HUES48 (cell line): ENCODE measurements at regions not wholly inside any gene's neighbourhood (a gene's known extent, or its start where the extent isn't known, plus 50 kb on each side); places are given as distances from the start of the nearest gene placed in this dataset.

Experiments used
- H3K27ac ChIP-seq: one replicate; pipeline ENCODE4 v1.7.0; 2013; ENCODE audit warnings: low read depth, low read length, inconsistent platforms
- H3K27me3 ChIP-seq: 2 replicates; pipeline ENCODE4 v1.6.1; 2013; ENCODE audit warnings: mild to moderate bottlenecking, low read length; ENCODE audit not compliant: control insufficient read depth, insufficient read depth
- H3K36me3 ChIP-seq: 2 replicates; pipeline ENCODE4 v1.6.1; 2013; ENCODE audit warnings: low read length; ENCODE audit not compliant: control insufficient read depth, insufficient read depth
- H3K4me1 ChIP-seq: 2 replicates; pipeline ENCODE4 v1.6.1; 2013; ENCODE audit warnings: mild to moderate bottlenecking, low read length; ENCODE audit not compliant: control insufficient read depth, insufficient read depth
- H3K4me3 ChIP-seq: 2 replicates; pipeline ENCODE4 v1.5.1; 2013; ENCODE audit warnings: mild to moderate bottlenecking, low read depth, low read length
- H3K9ac ChIP-seq: 2 replicates; pipeline ENCODE4 v1.6.1; 2013; ENCODE audit warnings: mild to moderate bottlenecking, low read depth, low read length, moderate library complexity
- H3K9me3 ChIP-seq: 2 replicates; pipeline ENCODE4 v1.6.1; 2013; ENCODE audit warnings: low read length; ENCODE audit not compliant: control insufficient read depth, insufficient read depth

GRCh38 chr1:62917314-62917713 lies 133.4 kb downstream of the ATG4C start:
- Histone ChIP-seq H3K27me3 (no peaks in the 10 kb centered on the region), H3K27ac (no peak overlapping the region), H3K9ac (no peak overlapping the region), H3K4me3 (no peak overlapping the region), H3K9me3 (no peaks in the 10 kb centered on the region), H3K36me3 (no peaks in the 10 kb centered on the region), H3K4me1 (peaks cover 16% of the 10 kb centered on the region)

DNA sequence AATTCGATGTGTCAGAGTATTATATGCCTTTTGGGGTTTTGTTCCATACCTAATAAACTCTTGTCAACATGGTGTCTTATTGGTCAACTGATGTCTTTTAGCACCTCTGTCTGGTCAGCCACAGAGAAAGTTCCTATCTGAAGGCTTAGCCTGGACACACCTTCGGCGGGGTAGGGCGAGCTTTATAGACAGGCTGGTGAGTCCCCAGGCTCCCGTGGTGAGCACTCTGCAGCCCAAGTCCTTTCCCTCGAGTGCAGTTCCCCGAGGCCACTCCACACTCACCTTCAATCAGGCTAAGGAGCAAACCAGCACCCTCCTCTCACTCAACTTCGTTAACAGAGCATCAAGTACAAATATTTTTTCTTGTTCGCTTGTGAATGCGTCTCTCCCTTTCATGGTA lies 133.9 kb downstream of the ATG4C start:
- no peak overlapping the region for H3K27ac ChIP-seq
- no peak overlapping the region for H3K9ac ChIP-seq
- H3K36me3 ChIP-seq, result no peaks in the 10 kb centered on the region
- no peaks in the 10 kb centered on the region for H3K9me3 ChIP-seq
- H3K27me3 ChIP-seq, result no peaks in the 10 kb centered on the region
- H3K4me3 ChIP-seq, result no peak overlapping the region
- H3K4me1 ChIP-seq, result peaks cover 16% of the 10 kb centered on the region

DNA sequence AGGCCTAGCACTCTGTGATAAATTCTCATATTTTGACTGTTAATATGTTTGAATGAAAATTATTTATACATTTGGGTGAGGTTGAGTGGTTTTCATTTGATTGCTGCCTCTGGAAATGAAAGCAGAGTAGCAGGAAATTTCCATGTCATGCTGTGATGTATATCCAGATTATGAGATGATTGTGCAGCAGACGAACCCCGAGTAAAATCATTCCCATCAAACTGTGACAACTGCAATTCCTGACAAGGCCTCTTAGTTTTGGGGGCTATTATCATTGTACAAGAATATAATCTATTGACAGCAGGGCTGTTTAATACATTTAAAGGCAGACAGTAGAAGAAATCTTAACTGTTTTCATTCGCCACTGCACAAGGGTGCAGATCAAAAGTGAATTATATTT lies 134.8 kb downstream of the ATG4C start:
- no peaks in the 10 kb centered on the region for H3K27me3 ChIP-seq
- no peaks in the 10 kb centered on the region for H3K36me3 ChIP-seq
- no peaks in the 10 kb centered on the region for H3K9me3 ChIP-seq
- H3K4me1 ChIP-seq, result peaks cover 16% of the 10 kb centered on the region
- H3K9ac ChIP-seq, result no peak overlapping the region
- H3K27ac ChIP-seq, result no peak overlapping the region
- no peak overlapping the region for H3K4me3 ChIP-seq

GRCh38 chr1:62922006-62922405 lies 138.1 kb downstream of the ATG4C start:
- Histone ChIP-seq H3K9ac (no peak overlapping the region), H3K4me1 (peaks cover 16% of the 10 kb centered on the region), H3K27me3 (no peaks in the 10 kb centered on the region), H3K36me3 (no peaks in the 10 kb centered on the region), H3K9me3 (no peaks in the 10 kb centered on the region), H3K4me3 (no peak overlapping the region), H3K27ac (no peak overlapping the region)

GRCh38 chr1:62924983-62925790 lies 141.3 kb downstream of the ATG4C start:
- no peaks in the 10 kb centered on the region for H3K36me3 ChIP-seq
- H3K4me1 ChIP-seq, result no peaks in the 10 kb centered on the region
- H3K4me3 ChIP-seq, result no peak overlapping the region
- no peak overlapping the region for H3K9ac ChIP-seq
- no peak overlapping the region for H3K27ac ChIP-seq
- H3K9me3 ChIP-seq, result no peaks in the 10 kb centered on the region
- H3K27me3 ChIP-seq, result no peaks in the 10 kb centered on the region

DNA sequence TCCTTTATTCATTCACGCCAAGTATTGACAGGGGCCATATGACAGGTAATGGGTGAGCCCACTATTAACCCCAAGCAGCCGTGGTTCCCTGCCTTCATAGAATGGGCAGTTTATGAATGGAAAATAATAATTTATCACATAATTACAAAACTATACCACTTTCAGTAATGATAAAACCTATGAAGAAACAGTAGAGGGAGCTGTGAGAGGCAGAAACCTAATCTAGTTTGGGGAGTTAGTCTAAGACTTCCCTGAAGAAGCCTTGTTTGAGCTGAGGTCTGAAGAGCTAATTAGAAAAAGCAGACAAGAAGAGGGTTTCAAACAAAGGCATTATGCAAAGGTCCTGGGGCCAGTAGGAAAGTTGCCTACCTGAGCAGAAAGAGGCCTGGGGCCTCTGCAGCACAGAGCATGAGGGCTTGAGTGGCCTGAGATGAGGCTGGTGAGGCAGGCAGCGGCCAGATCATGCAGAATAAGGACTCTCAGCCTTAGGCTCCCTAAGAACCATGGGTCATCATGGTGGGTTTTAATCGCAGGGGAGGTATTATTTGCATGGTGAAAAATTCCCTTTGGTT lies 142.8 kb downstream of the ATG4C start:
- Histone ChIP-seq H3K27ac (no peak overlapping the region), H3K36me3 (no peaks in the 10 kb centered on the region), H3K9me3 (no peaks in the 10 kb centered on the region), H3K27me3 (no peaks in the 10 kb centered on the region), H3K4me1 (no peaks in the 10 kb centered on the region), H3K9ac (no peak overlapping the region), H3K4me3 (no peak overlapping the region)

DNA sequence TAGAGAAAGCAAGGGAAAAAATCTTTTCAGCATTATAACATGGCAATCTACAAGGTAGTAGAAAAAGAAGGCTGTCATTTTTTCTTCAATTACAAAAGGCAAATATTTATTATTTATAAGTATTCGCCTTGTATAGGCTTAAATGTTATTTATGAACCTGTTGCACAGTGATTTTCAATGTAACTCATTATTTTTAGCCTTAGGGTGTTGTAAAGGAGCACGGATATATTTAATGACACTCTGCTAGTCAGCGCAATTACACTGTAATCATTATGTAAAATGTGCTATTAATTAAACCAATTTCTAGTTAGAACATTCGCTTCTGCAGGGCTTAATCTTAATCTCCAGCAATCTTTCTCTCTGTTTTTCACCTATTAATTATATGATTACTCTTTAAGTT lies 145.0 kb downstream of the ATG4C start:
- no peaks in the 10 kb centered on the region for H3K9me3 ChIP-seq
- no peaks in the 10 kb centered on the region for H3K36me3 ChIP-seq
- no peaks in the 10 kb centered on the region for H3K27me3 ChIP-seq
- H3K27ac ChIP-seq, result no peak overlapping the region
- no peak overlapping the region for H3K9ac ChIP-seq
- no peak overlapping the region for H3K4me3 ChIP-seq
- H3K4me1 ChIP-seq, result no peaks in the 10 kb centered on the region

- H3K27me3 ChIP-seq, result no peaks in the 10 kb centered on the region
These were observed 153.8 kb downstream of the ATG4C start for GRCh38 chr1:62937634-62938296.

DNA sequence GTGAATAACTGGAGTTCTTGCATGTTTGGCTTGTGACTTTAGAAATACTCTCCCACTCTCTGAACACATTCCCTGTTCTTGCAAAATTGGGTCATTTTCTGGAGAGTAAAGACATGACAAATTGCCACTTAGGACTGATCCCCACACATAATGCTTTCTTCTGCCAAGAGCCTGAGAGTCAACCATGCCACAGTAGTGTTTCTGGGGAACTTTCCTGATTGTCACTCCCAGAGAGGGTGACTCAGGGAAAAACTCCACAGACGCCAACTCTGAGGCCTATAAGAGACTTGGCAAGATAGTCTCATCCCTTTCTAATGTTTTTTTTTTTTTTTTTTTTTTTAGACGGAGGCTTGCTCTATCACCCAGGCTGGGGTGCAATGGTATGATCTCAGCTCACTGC lies 157.8 kb downstream of the ATG4C start:
- Histone ChIP-seq H3K9me3 (no peaks in the 10 kb centered on the region), H3K36me3 (no peaks in the 10 kb centered on the region), H3K4me1 (no peaks in the 10 kb centered on the region), H3K9ac (no peak overlapping the region), H3K27ac (no peak overlapping the region), H3K27me3 (no peaks in the 10 kb centered on the region), H3K4me3 (no peak overlapping the region)

More at GRCh38 chr1:62937634-62938296, 153.8 kb downstream of the ATG4C start:
- no peaks in the 10 kb centered on the region for H3K9me3 ChIP-seq
- H3K36me3 ChIP-seq, result no peaks in the 10 kb centered on the region
- H3K9ac ChIP-seq, result no peak overlapping the region
- H3K27ac ChIP-seq, result no peak overlapping the region
- H3K4me3 ChIP-seq, result no peak overlapping the region
- H3K4me1 ChIP-seq, result no peaks in the 10 kb centered on the region

- H3K9ac ChIP-seq, result no peak overlapping the region
- no peaks in the 10 kb centered on the region for H3K4me1 ChIP-seq
- no peaks in the 10 kb centered on the region for H3K9me3 ChIP-seq
- H3K4me3 ChIP-seq, result no peak overlapping the region
- no peaks in the 10 kb centered on the region for H3K27me3 ChIP-seq
- H3K36me3 ChIP-seq, result no peaks in the 10 kb centered on the region
- no peak overlapping the region for H3K27ac ChIP-seq
These were observed 162.6 kb downstream of the ATG4C start for GRCh38 chr1:62946511-62946910.

GRCh38 chr1:62951428-62951827 lies 167.5 kb downstream of the ATG4C start:
- Histone ChIP-seq H3K4me3 (no peak overlapping the region), H3K9me3 (no peaks in the 10 kb centered on the region), H3K4me1 (peaks cover 13% of the 10 kb centered on the region), H3K27me3 (no peaks in the 10 kb centered on the region), H3K36me3 (no peaks in the 10 kb centered on the region), H3K27ac (no peak overlapping the region), H3K9ac (no peak overlapping the region)
